CD4-positive, alpha-beta T cell (primary cell): ENCODE measurements at regions not wholly inside any gene's neighbourhood (a gene's known extent, or its start where the extent isn't known, plus 50 kb on each side); places are given as distances from the start of the nearest gene placed in this dataset.

Experiments
- ATAC-seq: fragments of 200-7000 bp; cut with Tn5 transposase; one replicate; pipeline ENCODE4 v1.10.0; 2022; ENCODE audit warnings: mild to moderate bottlenecking; ENCODE audit not compliant: poor library complexity
- CTCF ChIA-PET: fragments of 350-600 bp; sonication (Branson Sonifier 250); formaldehyde crosslinking; loops from one replicate; lab custom pipeline; 2021; ENCODE audit warnings: antibody characterized with exemption, inconsistent platforms; lab: Charles Lee
- POLR2A ChIA-PET: fragments of 350-600 bp; sonication (Branson Sonifier 250); formaldehyde crosslinking; loops from one replicate; lab custom pipeline; 2021; ENCODE audit warnings: antibody characterized with exemption, inconsistent platforms; lab: Charles Lee
- DNase-seq, 14 experiments: peaks; one replicate each; pipeline ENCODE4 v3.0.0-alpha.2; 2013 to 2020; ENCODE audit warnings: mixed read lengths in 2 of 14
- H3K27ac ChIP-seq, 2 donors: one replicate each; pipeline versions ENCODE4 v1.5.1 to v1.7.0; 2013; ENCODE audit warnings: low read length in 2 of 2, low read depth in 1 of 2, mild to moderate bottlenecking in 1 of 2
- H3K27me3 ChIP-seq, 2 experiments: 1 replicate in 1 of 2; 2 replicates in 1 of 2; pipeline versions ENCODE4 v1.6.1 to v1.7.0; 2013; ENCODE audit warnings: low read length in 2 of 2, control low read depth in 1 of 2, mild to moderate bottlenecking in 1 of 2, moderate library complexity in 1 of 2; ENCODE audit not compliant: insufficient read depth in 2 of 2, control insufficient read depth in 1 of 2
- H3K36me3 ChIP-seq: one replicate; pipeline ENCODE4 v1.6.1; 2013; ENCODE audit warnings: low read length, control low read depth; ENCODE audit not compliant: insufficient read depth
- H3K4me1 ChIP-seq: one replicate; pipeline ENCODE4 v1.6.1; 2013; ENCODE audit warnings: low read length, control low read depth; ENCODE audit not compliant: insufficient read depth
- H3K4me3 ChIP-seq: one replicate; pipeline ENCODE4 v1.5.1; 2013; ENCODE audit warnings: mild to moderate bottlenecking, low read length, moderate library complexity
- H3K9me3 ChIP-seq, 2 experiments: 1 replicate in 1 of 2; 2 replicates in 1 of 2; pipeline versions ENCODE4 v1.6.1 to v1.7.0; 2013; ENCODE audit warnings: low read length in 2 of 2, mild to moderate bottlenecking in 2 of 2, control low read depth in 1 of 2, moderate library complexity in 1 of 2; ENCODE audit not compliant: control insufficient read depth in 1 of 2, insufficient read depth in 1 of 2
- H3K27ac Mint-ChIP-seq: one replicate; pipeline ENCODE4 v1.8.0; 2020; ENCODE audit warnings: mixed read lengths
- H3K27me3 Mint-ChIP-seq: one replicate; pipeline ENCODE4 v1.8.0; 2021; ENCODE audit warnings: mixed read lengths
- H3K36me3 Mint-ChIP-seq: one replicate; pipeline ENCODE4 v1.8.0; 2021; ENCODE audit warnings: low read depth, mixed read lengths
- H3K4me1 Mint-ChIP-seq: one replicate; pipeline ENCODE4 v1.8.0; 2021; ENCODE audit warnings: low read depth, mixed read lengths
- H3K4me3 Mint-ChIP-seq: one replicate; pipeline ENCODE4 v1.8.0; 2020; ENCODE audit warnings: mild to moderate bottlenecking, mixed read lengths
- H3K9me3 Mint-ChIP-seq: one replicate; pipeline ENCODE4 v1.8.0; 2020; ENCODE audit warnings: mixed read lengths
- intact Hi-C, 2 experiments: fragments of 100-400 bp; cut with DNase I in 1 of 2; cut with micrococcal nuclease in 1 of 2; formaldehyde crosslinking; loops; one replicate each; pipeline versions ENCODE4 v1.15.1 to v1.9.0; 2023 to 2025; cut with DNase I, micrococcal nuclease
- TF ChIP-seq, protein P1 (sequence below): fragments of 200-600 bp; IDR thresholded peaks from one replicate; pipeline ENCODE4 v1.8.0; 2022; ENCODE audit warnings: antibody characterized with exemption, mild to moderate bottlenecking

DNA sequence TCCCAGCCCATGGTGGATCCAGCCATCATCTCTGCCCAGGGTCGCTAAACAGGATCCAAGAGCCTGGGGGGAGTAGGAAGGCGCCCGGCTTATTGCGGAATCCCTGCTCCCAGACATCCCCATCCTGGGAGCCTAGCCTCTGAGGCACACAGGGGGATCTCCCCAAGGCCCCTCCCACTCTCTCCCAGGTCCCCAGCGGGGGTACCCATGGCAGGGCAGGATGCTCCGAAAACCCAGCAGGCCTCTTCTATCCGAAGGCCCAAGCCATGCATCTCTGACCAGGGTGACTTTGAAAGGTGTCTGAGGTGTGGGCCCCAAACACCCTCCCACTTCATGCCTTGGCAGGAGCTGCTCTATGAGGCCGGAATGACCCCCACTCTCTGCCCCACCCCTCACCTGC lies 81.7 kb upstream of the RUFY1 start:
- Mint-ChIP-seq H3K27ac (no peak overlapping the region), H3K9me3 (no peaks in the 10 kb centered on the region), H3K36me3 (no peaks in the 10 kb centered on the region), H3K4me3 (no peak overlapping the region), H3K4me1 (no peaks in the 10 kb centered on the region), H3K27me3 (peaks cover 4% of the 10 kb centered on the region)
- CTCF ChIA-PET = no interaction called here
- POLR2A ChIA-PET = no interaction called here
- Histone ChIP-seq H3K9me3 (peaks cover 0 to 12% of the 10 kb centered on the region in 2 experiments), H3K36me3 (no peaks in the 10 kb centered on the region), H3K4me1 (no peaks in the 10 kb centered on the region), H3K27ac (no peak overlapping the region), H3K4me3 (no peak overlapping the region), H3K27me3 (no peaks in the 10 kb centered on the region)
- intact Hi-C loops = no loop called here
- TF ChIP-seq, protein P1, sequence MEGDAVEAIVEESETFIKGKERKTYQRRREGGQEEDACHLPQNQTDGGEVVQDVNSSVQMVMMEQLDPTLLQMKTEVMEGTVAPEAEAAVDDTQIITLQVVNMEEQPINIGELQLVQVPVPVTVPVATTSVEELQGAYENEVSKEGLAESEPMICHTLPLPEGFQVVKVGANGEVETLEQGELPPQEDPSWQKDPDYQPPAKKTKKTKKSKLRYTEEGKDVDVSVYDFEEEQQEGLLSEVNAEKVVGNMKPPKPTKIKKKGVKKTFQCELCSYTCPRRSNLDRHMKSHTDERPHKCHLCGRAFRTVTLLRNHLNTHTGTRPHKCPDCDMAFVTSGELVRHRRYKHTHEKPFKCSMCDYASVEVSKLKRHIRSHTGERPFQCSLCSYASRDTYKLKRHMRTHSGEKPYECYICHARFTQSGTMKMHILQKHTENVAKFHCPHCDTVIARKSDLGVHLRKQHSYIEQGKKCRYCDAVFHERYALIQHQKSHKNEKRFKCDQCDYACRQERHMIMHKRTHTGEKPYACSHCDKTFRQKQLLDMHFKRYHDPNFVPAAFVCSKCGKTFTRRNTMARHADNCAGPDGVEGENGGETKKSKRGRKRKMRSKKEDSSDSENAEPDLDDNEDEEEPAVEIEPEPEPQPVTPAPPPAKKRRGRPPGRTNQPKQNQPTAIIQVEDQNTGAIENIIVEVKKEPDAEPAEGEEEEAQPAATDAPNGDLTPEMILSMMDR = no peak
- DNase-seq = no peak
- ATAC-seq = no peak

DNA sequence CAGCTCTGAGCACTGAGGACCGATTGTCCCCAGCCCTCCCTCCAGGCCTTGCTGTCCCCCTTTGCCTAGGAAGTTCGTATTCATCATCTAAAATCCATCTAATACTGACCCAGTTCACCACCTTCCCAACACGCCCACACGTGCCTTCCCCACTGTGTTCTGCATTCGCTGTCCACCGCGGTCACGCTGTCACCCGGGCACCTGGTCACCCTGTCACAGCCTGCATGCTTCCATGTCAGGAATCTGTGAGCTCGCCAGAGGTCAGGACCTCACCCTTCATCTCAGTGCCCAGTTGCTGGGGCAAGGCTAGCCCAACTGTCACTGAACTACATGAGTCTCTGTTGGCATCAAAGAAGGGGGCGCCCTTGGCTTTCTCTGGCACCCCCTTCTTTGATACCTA lies 82.9 kb upstream of the RUFY1 start:
- ChIA-PET CTCF (no interaction called here), POLR2A (no interaction called here)
- no peak overlapping the region for H3K4me3 Mint-ChIP-seq
- Histone ChIP-seq H3K27me3 (no peaks in the 10 kb centered on the region), H3K4me1 (no peaks in the 10 kb centered on the region), H3K4me3 (no peak overlapping the region), H3K27ac (no peak overlapping the region), H3K9me3 (peaks cover 0 to 12% of the 10 kb centered on the region in 2 experiments), H3K36me3 (no peaks in the 10 kb centered on the region)
- ATAC-seq (no peak), DNase-seq (no peak)
- H3K27ac Mint-ChIP-seq = no peak overlapping the region
- H3K9me3 Mint-ChIP-seq = no peaks in the 10 kb centered on the region
- intact Hi-C loops = no loop called here
- H3K27me3 Mint-ChIP-seq = peaks cover 4% of the 10 kb centered on the region
- no peaks in the 10 kb centered on the region for H3K36me3 Mint-ChIP-seq
- H3K4me1 Mint-ChIP-seq = no peaks in the 10 kb centered on the region
- TF ChIP-seq, protein P1 = no peak

DNA sequence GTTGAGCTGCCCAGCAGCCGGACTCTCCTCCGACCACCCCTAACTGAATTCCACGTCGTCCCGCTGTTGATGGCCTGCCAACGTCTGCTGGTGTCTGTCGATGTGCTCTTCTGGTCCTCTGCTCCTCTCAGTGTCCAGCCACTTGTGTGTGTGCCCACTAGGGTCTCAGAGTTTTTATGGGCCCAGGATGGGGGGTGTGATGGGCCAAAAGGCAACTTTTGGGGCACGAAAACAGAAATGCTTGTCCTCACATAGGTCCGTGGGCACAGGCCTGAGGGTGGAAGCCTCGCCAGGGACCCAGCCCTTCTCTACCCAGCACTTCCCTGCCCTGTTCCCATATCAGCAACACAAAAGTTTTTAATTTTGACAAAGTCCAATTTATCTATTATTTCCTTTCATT lies 85.7 kb upstream of the RUFY1 start:
- Histone ChIP-seq H3K4me1 (no peaks in the 10 kb centered on the region), H3K9me3 (peaks cover 0 to 17% of the 10 kb centered on the region in 2 experiments), H3K27ac (no peak overlapping the region), H3K4me3 (no peak overlapping the region), H3K27me3 (no peaks in the 10 kb centered on the region), H3K36me3 (no peaks in the 10 kb centered on the region)
- H3K36me3 Mint-ChIP-seq = no peaks in the 10 kb centered on the region
- ChIA-PET POLR2A (no interaction called here), CTCF (interaction anchor here (0.6 kb wide), 1 partner anchor 131 kb away, joined by 6 read pairs; no protein-coding TSS in a partner anchor)
- intact Hi-C loops = no loop called here
- H3K4me3 Mint-ChIP-seq = no peak overlapping the region
- peaks cover 4% of the 10 kb centered on the region for H3K27me3 Mint-ChIP-seq
- H3K4me1 Mint-ChIP-seq = no peaks in the 10 kb centered on the region
- H3K27ac Mint-ChIP-seq = no peak overlapping the region
- no peak for ATAC-seq
- DNase-seq = no peak
- no peaks in the 10 kb centered on the region for H3K9me3 Mint-ChIP-seq
- TF ChIP-seq, protein P1 = no peak
